ENCODE measurements at regions not wholly inside any gene's neighbourhood (a gene's known extent, or its start where the extent isn't known, plus 50 kb on each side); places are given as distances from the start of the nearest gene placed in this dataset.

- Histone ChIP-seq H4K8ac (ENCODE audit: low read depth, low read length) (no peak overlapping the region), H2AFZ (ENCODE audit: low read length) (no peak overlapping the region), H3K4me2 (ENCODE audit: insufficient read depth, low read length, poor library complexity, severe bottlenecking) (no peak overlapping the region)
Observed at GRCh38 chr4:95985051-95985450, 145.2 kb downstream of the PDHA2 start.

GRCh38 chr4:95985791-95986550, 146.1 kb downstream of the PDHA2 start:
- no peak overlapping the region for H4K91ac ChIP-seq (ENCODE audit: low read depth, low read length, poor library complexity)
- H2BK120ac ChIP-seq (ENCODE audit: low read depth, low read length), result no peak overlapping the region
- H3K4me1 ChIP-seq (ENCODE audit: control insufficient read depth in 2 of 2, insufficient read depth in 1 of 2, low read depth in 1 of 2, low read length in 2 of 2), result peaks cover 5 to 9% of the 10 kb centered on the region in 2 donors
- H4K8ac ChIP-seq (ENCODE audit: low read depth, low read length), result no peak overlapping the region
- H2BK15ac ChIP-seq (ENCODE audit: low read length), result no peak overlapping the region
- no peak overlapping the region for H2AK5ac ChIP-seq (ENCODE audit: low read depth, low read length)
- no peak overlapping the region for H3K27ac ChIP-seq (replicated peaks; ENCODE audit: low read length)
- H3K23ac ChIP-seq (ENCODE audit: low read depth, low read length, poor library complexity), result no peak overlapping the region
- DNase-seq (ENCODE audit: low spot score), result no peak
- H3K9ac ChIP-seq (ENCODE audit: low read depth, low read length, poor library complexity), result no peak overlapping the region
- no peaks in the 10 kb centered on the region for H3K79me1 ChIP-seq (ENCODE audit: low read depth, low read length)
- peaks cover 0 to 12% of the 10 kb centered on the region in 2 donors for H3K9me3 ChIP-seq (replicated peaks in 1 of 2; ENCODE audit: control insufficient read depth in 2 of 2, insufficient read depth in 1 of 2, low read depth in 1 of 2, low read length in 2 of 2)
- H3K18ac ChIP-seq (ENCODE audit: low read length), result no peak overlapping the region
- no peak overlapping the region for H3K4ac ChIP-seq (ENCODE audit: low read length)
- no peak overlapping the region for H3K4me3 ChIP-seq (ENCODE audit: low read length in 2 of 2)
- no peaks in the 10 kb centered on the region for H3K36me3 ChIP-seq (replicated peaks in 1 of 2; ENCODE audit: control insufficient read depth in 2 of 2, insufficient read depth in 2 of 2, low read length in 2 of 2)
- no peak overlapping the region for H3K14ac ChIP-seq (ENCODE audit: low read length)
- no peak overlapping the region for H3K4me2 ChIP-seq (ENCODE audit: insufficient read depth, low read length, poor library complexity, severe bottlenecking)
- no peak overlapping the region for H2AFZ ChIP-seq (ENCODE audit: low read length)
- no peak overlapping the region for H2BK5ac ChIP-seq (ENCODE audit: low read length)
- WGBS, 2 donors (ENCODE audit: extremely low coverage in 2 of 2, insufficient read length in 2 of 2, insufficient replicate concordance in 1 of 2), result no CpG with 5 or more reads among the region's 4 CpGs
- H3K27me3 ChIP-seq (ENCODE audit: control insufficient read depth in 3 of 3, insufficient read depth in 3 of 3, low read depth in 1 of 3, low read length in 3 of 3), result no peaks in the 10 kb centered on the region
- H2BK12ac ChIP-seq (ENCODE audit: low read length), result no peak overlapping the region

More at GRCh38 chr4:95985051-95985450, 145.2 kb downstream of the PDHA2 start:
- Histone ChIP-seq H3K18ac (ENCODE audit: low read length) (no peak overlapping the region), H2BK12ac (ENCODE audit: low read length) (no peak overlapping the region), H3K14ac (ENCODE audit: low read length) (no peak overlapping the region), H3K27me3 (ENCODE audit: control insufficient read depth in 3 of 3, insufficient read depth in 3 of 3, low read depth in 1 of 3, low read length in 3 of 3) (no peaks in the 10 kb centered on the region), H3K4ac (ENCODE audit: low read length) (no peak overlapping the region), H3K4me1 (ENCODE audit: control insufficient read depth in 2 of 2, insufficient read depth in 1 of 2, low read depth in 1 of 2, low read length in 2 of 2) (peaks cover 5 to 9% of the 10 kb centered on the region in 2 donors), H3K79me1 (ENCODE audit: low read depth, low read length) (no peaks in the 10 kb centered on the region), H3K23ac (ENCODE audit: low read depth, low read length, poor library complexity) (no peak overlapping the region), H3K4me3 (ENCODE audit: low read length in 2 of 2) (no peak overlapping the region), H2BK5ac (ENCODE audit: low read length) (no peak overlapping the region), H3K27ac (replicated peaks; ENCODE audit: low read length) (no peak overlapping the region), H4K91ac (ENCODE audit: low read depth, low read length, poor library complexity) (no peak overlapping the region), H2BK120ac (ENCODE audit: low read depth, low read length) (no peak overlapping the region), H3K9ac (ENCODE audit: low read depth, low read length, poor library complexity) (no peak overlapping the region), H2BK15ac (ENCODE audit: low read length) (no peak overlapping the region), H2AK5ac (ENCODE audit: low read depth, low read length) (no peak overlapping the region), H3K36me3 (replicated peaks in 1 of 2; ENCODE audit: control insufficient read depth in 2 of 2, insufficient read depth in 2 of 2, low read length in 2 of 2) (no peaks in the 10 kb centered on the region), H3K9me3 (replicated peaks in 1 of 2; ENCODE audit: control insufficient read depth in 2 of 2, insufficient read depth in 1 of 2, low read depth in 1 of 2, low read length in 2 of 2) (peaks cover 5 to 13% of the 10 kb centered on the region in 2 donors)
- DNase-seq (ENCODE audit: low spot score), result no peak
- WGBS, 2 donors (ENCODE audit: extremely low coverage in 2 of 2, insufficient read length in 2 of 2, insufficient replicate concordance in 1 of 2), result no CpG with 5 or more reads among the region's 4 CpGs

GRCh38 chr4:95987851-95988250, 148.0 kb downstream of the PDHA2 start:
- no peak for DNase-seq (ENCODE audit: low spot score)
- H3K4me3 ChIP-seq (ENCODE audit: low read length in 2 of 2), result no peak overlapping the region
- no peak overlapping the region for H3K4ac ChIP-seq (ENCODE audit: low read length)
- H3K27ac ChIP-seq (replicated peaks; ENCODE audit: low read length), result no peak overlapping the region
- no peak overlapping the region for H2BK5ac ChIP-seq (ENCODE audit: low read length)
- H3K9me3 ChIP-seq (replicated peaks in 1 of 2; ENCODE audit: control insufficient read depth in 2 of 2, insufficient read depth in 1 of 2, low read depth in 1 of 2, low read length in 2 of 2), result peaks cover 0 to 6% of the 10 kb centered on the region in 2 donors
- H2BK120ac ChIP-seq (ENCODE audit: low read depth, low read length), result no peak overlapping the region
- H3K27me3 ChIP-seq (ENCODE audit: control insufficient read depth in 3 of 3, insufficient read depth in 3 of 3, low read depth in 1 of 3, low read length in 3 of 3), result no peaks in the 10 kb centered on the region
- H3K9ac ChIP-seq (ENCODE audit: low read depth, low read length, poor library complexity), result no peak overlapping the region
- H3K18ac ChIP-seq (ENCODE audit: low read length), result no peak overlapping the region
- no peak overlapping the region for H2BK12ac ChIP-seq (ENCODE audit: low read length)
- no peak overlapping the region for H3K23ac ChIP-seq (ENCODE audit: low read depth, low read length, poor library complexity)
- H3K4me2 ChIP-seq (ENCODE audit: insufficient read depth, low read length, poor library complexity, severe bottlenecking), result no peak overlapping the region
- no peaks in the 10 kb centered on the region for H3K79me1 ChIP-seq (ENCODE audit: low read depth, low read length)
- H2AK5ac ChIP-seq (ENCODE audit: low read depth, low read length), result no peak overlapping the region
- no peak overlapping the region for H2BK15ac ChIP-seq (ENCODE audit: low read length)
- no peak overlapping the region for H3K14ac ChIP-seq (ENCODE audit: low read length)
- no peak overlapping the region for H2AFZ ChIP-seq (ENCODE audit: low read length)
- no peaks in the 10 kb centered on the region for H3K36me3 ChIP-seq (replicated peaks in 1 of 2; ENCODE audit: control insufficient read depth in 2 of 2, insufficient read depth in 2 of 2, low read length in 2 of 2)
- H4K91ac ChIP-seq (ENCODE audit: low read depth, low read length, poor library complexity), result no peak overlapping the region
- H3K4me1 ChIP-seq (ENCODE audit: control insufficient read depth in 2 of 2, insufficient read depth in 1 of 2, low read depth in 1 of 2, low read length in 2 of 2), result no peaks in the 10 kb centered on the region
- no peak overlapping the region for H4K8ac ChIP-seq (ENCODE audit: low read depth, low read length)

GRCh38 chr4:95998311-95998710, 158.4 kb downstream of the PDHA2 start:
- WGBS, 2 donors (ENCODE audit: extremely low coverage in 2 of 2, insufficient read length in 2 of 2, insufficient replicate concordance in 1 of 2), result no CpG with 5 or more reads among the region's 2 CpGs
- no peak overlapping the region for H4K8ac ChIP-seq (ENCODE audit: low read depth, low read length)

More at GRCh38 chr4:95998311-95998710, 158.4 kb downstream of the PDHA2 start:
- H3K9me3 ChIP-seq (replicated peaks in 1 of 2; ENCODE audit: control insufficient read depth in 2 of 2, insufficient read depth in 1 of 2, low read depth in 1 of 2, low read length in 2 of 2), result no peaks in the 10 kb centered on the region
- no peaks in the 10 kb centered on the region for H3K27me3 ChIP-seq (ENCODE audit: control insufficient read depth in 3 of 3, insufficient read depth in 3 of 3, low read depth in 1 of 3, low read length in 3 of 3)
- no peak overlapping the region for H2AK5ac ChIP-seq (ENCODE audit: low read depth, low read length)
- no peak overlapping the region for H3K18ac ChIP-seq (ENCODE audit: low read length)
- H3K4me2 ChIP-seq (ENCODE audit: insufficient read depth, low read length, poor library complexity, severe bottlenecking), result no peak overlapping the region
- no peak overlapping the region for H3K9ac ChIP-seq (ENCODE audit: low read depth, low read length, poor library complexity)
- no peak overlapping the region for H4K91ac ChIP-seq (ENCODE audit: low read depth, low read length, poor library complexity)
- H3K79me1 ChIP-seq (ENCODE audit: low read depth, low read length), result no peaks in the 10 kb centered on the region
- no peak overlapping the region for H3K14ac ChIP-seq (ENCODE audit: low read length)
- H2BK15ac ChIP-seq (ENCODE audit: low read length), result no peak overlapping the region
- no peak overlapping the region for H3K4ac ChIP-seq (ENCODE audit: low read length)
- no peak for DNase-seq (ENCODE audit: low spot score)
- H2BK120ac ChIP-seq (ENCODE audit: low read depth, low read length), result no peak overlapping the region
- no peak overlapping the region for H3K4me3 ChIP-seq (ENCODE audit: low read length in 2 of 2)
- H3K27ac ChIP-seq (replicated peaks; ENCODE audit: low read length), result no peak overlapping the region
- no peak overlapping the region for H2BK5ac ChIP-seq (ENCODE audit: low read length)
- no peaks in the 10 kb centered on the region for H3K4me1 ChIP-seq (ENCODE audit: control insufficient read depth in 2 of 2, insufficient read depth in 1 of 2, low read depth in 1 of 2, low read length in 2 of 2)
- H2AFZ ChIP-seq (ENCODE audit: low read length), result no peak overlapping the region
- H2BK12ac ChIP-seq (ENCODE audit: low read length), result no peak overlapping the region
- no peaks in the 10 kb centered on the region for H3K36me3 ChIP-seq (replicated peaks in 1 of 2; ENCODE audit: control insufficient read depth in 2 of 2, insufficient read depth in 2 of 2, low read length in 2 of 2)
- no peak overlapping the region for H3K23ac ChIP-seq (ENCODE audit: low read depth, low read length, poor library complexity)
